Endodermal cell (in vitro differentiated cells): ENCODE measurements at regions not wholly inside any gene's neighbourhood (a gene's known extent, or its start where the extent isn't known, plus 50 kb on each side); places are given as distances from the start of the nearest gene placed in this dataset.

ENCODE experiments used
- DNase-seq: peaks from one replicate; pipeline ENCODE4 v3.0.0-alpha.2; 2017
- H3K27ac ChIP-seq: 2 replicates; pipeline ENCODE4 v1.5.1; 2013; ENCODE audit warnings: mild to moderate bottlenecking, low read depth, low read length, moderate library complexity
- H3K27me3 ChIP-seq: 2 replicates; pipeline ENCODE4 v1.6.1; 2013; ENCODE audit warnings: mild to moderate bottlenecking, low read length, moderate library complexity; ENCODE audit not compliant: insufficient read depth, control insufficient read depth, poor library complexity, severe bottlenecking
- H3K36me3 ChIP-seq: 2 replicates; pipeline ENCODE4 v1.7.0; 2013; ENCODE audit warnings: mild to moderate bottlenecking, low read length, moderate library complexity; ENCODE audit not compliant: control insufficient read depth, insufficient read depth
- H3K4me1 ChIP-seq: one replicate; pipeline ENCODE4 v1.7.0; 2013; ENCODE audit warnings: low read length; ENCODE audit not compliant: control insufficient read depth, insufficient read depth
- H3K4me3 ChIP-seq: 2 replicates; pipeline ENCODE4 v1.5.1; 2013; ENCODE audit warnings: mild to moderate bottlenecking, low read length, moderate library complexity
- H3K9ac ChIP-seq: 2 replicates; pipeline ENCODE4 v1.6.1; 2013; ENCODE audit warnings: mild to moderate bottlenecking, low read length, moderate library complexity; ENCODE audit not compliant: poor library complexity, severe bottlenecking; ENCODE audit errors: extremely low read depth
- H3K9me3 ChIP-seq: 2 replicates; pipeline ENCODE4 v1.6.1; 2013; ENCODE audit warnings: mild to moderate bottlenecking, low read length, moderate library complexity; ENCODE audit not compliant: control insufficient read depth
- H3K27ac Mint-ChIP-seq: 2 replicates; pipeline ENCODE4 v1.8.0; 2020; ENCODE audit warnings: mixed read lengths
- H3K27me3 Mint-ChIP-seq: 2 replicates; pipeline ENCODE4 v1.8.0; 2021; ENCODE audit warnings: mild to moderate bottlenecking, mixed read lengths; ENCODE audit not compliant: insufficient read depth
- H3K36me3 Mint-ChIP-seq: 2 replicates; pipeline ENCODE4 v1.8.0; 2020; ENCODE audit warnings: low read depth, mixed read lengths
- H3K4me1 Mint-ChIP-seq: 2 replicates; pipeline ENCODE4 v1.8.0; 2020; ENCODE audit warnings: mixed read lengths
- H3K4me3 Mint-ChIP-seq: 2 replicates; pipeline ENCODE4 v1.8.0; 2020; ENCODE audit warnings: mild to moderate bottlenecking, moderate library complexity, mixed read lengths
- H3K9me3 Mint-ChIP-seq: 2 replicates; pipeline ENCODE4 v1.8.0; 2020; ENCODE audit warnings: mild to moderate bottlenecking, mixed read lengths
- WGBS, 2 experiments: methylation state at CpG; one replicate each; pipeline versions ENCODE4 v1.1.5 to v1.1.7; 2013; ENCODE audit warnings: missing lambda C conversion rate in 2 of 2, mixed read lengths in 1 of 2; ENCODE audit not compliant: insufficient coverage in 1 of 2, insufficient read length in 1 of 2; 5-methylcytosine and 5-hydroxymethylcytosine counted together
- TF ChIP-seq, protein P1 (sequence below): fragments of 200-600 bp; sonication (generic); conservative IDR thresholded peaks from 2 replicates; pipeline ENCODE4 v1.5.0; 2021; ENCODE audit warnings: antibody characterized with exemption, mild to moderate bottlenecking

DNA sequence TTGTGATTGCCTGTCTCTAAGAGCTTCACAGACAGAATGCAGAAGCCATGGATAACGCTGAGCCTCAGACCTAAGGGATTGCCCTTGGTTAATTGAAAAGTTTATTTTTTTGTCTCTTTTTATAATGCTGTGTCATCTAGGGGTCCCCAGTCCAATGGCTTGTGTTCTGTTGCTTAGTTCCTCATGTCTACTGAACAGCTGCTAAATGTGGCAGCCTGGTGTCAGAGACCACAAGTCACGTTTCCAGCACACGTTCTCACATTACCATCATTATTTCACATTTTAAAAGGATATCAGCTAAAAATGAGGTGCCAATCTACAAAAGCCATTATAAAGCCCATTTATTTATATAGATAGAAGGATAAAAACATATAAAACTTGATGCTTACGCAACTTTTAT lies 1362.0 kb downstream of the PCDH9 start:
- H3K27me3 ChIP-seq = peaks cover 24% of the 10 kb centered on the region
- TF ChIP-seq, protein P1, sequence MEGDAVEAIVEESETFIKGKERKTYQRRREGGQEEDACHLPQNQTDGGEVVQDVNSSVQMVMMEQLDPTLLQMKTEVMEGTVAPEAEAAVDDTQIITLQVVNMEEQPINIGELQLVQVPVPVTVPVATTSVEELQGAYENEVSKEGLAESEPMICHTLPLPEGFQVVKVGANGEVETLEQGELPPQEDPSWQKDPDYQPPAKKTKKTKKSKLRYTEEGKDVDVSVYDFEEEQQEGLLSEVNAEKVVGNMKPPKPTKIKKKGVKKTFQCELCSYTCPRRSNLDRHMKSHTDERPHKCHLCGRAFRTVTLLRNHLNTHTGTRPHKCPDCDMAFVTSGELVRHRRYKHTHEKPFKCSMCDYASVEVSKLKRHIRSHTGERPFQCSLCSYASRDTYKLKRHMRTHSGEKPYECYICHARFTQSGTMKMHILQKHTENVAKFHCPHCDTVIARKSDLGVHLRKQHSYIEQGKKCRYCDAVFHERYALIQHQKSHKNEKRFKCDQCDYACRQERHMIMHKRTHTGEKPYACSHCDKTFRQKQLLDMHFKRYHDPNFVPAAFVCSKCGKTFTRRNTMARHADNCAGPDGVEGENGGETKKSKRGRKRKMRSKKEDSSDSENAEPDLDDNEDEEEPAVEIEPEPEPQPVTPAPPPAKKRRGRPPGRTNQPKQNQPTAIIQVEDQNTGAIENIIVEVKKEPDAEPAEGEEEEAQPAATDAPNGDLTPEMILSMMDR = no peak
- no peak overlapping the region for H3K4me3 ChIP-seq
- H3K27me3 Mint-ChIP-seq = peaks cover 15% of the 10 kb centered on the region
- H3K27ac ChIP-seq = no peak overlapping the region
- no peaks in the 10 kb centered on the region for H3K9me3 ChIP-seq
- H3K27ac Mint-ChIP-seq = no peak overlapping the region
- H3K4me1 ChIP-seq = no peaks in the 10 kb centered on the region
- H3K4me3 Mint-ChIP-seq = no peak overlapping the region
- WGBS, 2 experiments = 98 to 100% methylated on average over 2 to 3 of the region's 4 CpGs
- DNase-seq = no peak
- H3K4me1 Mint-ChIP-seq = no peaks in the 10 kb centered on the region
- no peaks in the 10 kb centered on the region for H3K36me3 Mint-ChIP-seq
- H3K9ac ChIP-seq = no peak overlapping the region
- no peaks in the 10 kb centered on the region for H3K9me3 Mint-ChIP-seq
- H3K36me3 ChIP-seq = no peaks in the 10 kb centered on the region

DNA sequence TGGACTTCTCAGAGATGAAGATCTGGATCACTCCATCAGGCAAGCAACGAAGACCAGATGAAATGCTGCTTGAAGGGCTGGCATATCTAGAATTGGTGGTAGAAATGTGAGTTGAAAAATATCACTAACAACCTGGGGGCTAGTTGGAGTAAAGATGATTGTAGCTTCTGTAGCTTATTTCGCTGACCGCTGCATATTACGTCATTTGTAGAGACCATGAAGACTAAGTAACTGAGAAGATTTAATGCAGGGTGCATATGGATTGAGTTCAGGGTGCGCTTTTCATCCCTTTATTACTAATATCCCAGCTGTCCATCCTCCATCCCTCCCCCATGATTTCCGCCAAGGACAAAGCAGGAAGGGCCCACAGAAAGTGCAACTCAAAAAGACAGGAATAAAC lies 1364.0 kb downstream of the PCDH9 start:
- H3K9me3 Mint-ChIP-seq = no peaks in the 10 kb centered on the region
- H3K36me3 ChIP-seq = no peaks in the 10 kb centered on the region

DNA sequence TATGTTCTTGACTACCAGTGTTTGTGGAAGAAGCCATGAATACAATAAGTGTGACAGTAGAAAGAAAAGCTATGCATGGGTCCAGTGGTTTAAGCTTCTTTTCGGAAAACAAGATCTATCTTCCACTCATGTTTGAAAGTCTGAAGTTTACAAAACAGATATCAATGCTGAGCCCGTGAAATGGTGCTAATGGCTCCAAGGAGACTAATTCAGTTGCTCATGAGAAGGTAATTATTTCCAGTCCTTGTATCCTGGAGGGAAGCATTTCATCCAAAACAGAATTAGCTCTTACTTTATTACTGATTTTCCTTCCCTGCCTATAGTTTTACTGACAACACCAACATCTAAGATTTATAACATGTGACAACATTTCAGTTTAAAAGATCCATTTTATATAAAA lies 1364.9 kb downstream of the PCDH9 start:
- H3K9me3 Mint-ChIP-seq = no peaks in the 10 kb centered on the region
- Histone ChIP-seq H3K27me3 (peaks cover 34% of the 10 kb centered on the region), H3K36me3 (no peaks in the 10 kb centered on the region), H3K9me3 (no peaks in the 10 kb centered on the region), H3K9ac (no peak overlapping the region), H3K27ac (no peak overlapping the region), H3K4me3 (no peak overlapping the region), H3K4me1 (peaks cover 2% of the 10 kb centered on the region)
- TF ChIP-seq, protein P1 = no peak
- no peak overlapping the region for H3K27ac Mint-ChIP-seq
- H3K27me3 Mint-ChIP-seq = peaks cover 24% of the 10 kb centered on the region
- 98% methylated on average over 2 of the region's 2 CpGs; no CpG with 5 or more reads in 1 of the 2 experiments for WGBS, 2 experiments
- peaks cover 4% of the 10 kb centered on the region for H3K4me1 Mint-ChIP-seq
- H3K36me3 Mint-ChIP-seq = no peaks in the 10 kb centered on the region
- no peak overlapping the region for H3K4me3 Mint-ChIP-seq
- no peak for DNase-seq

More for the DNA sequence above, 1364.0 kb downstream of the PCDH9 start:
- H3K9me3 ChIP-seq = no peaks in the 10 kb centered on the region
- DNase-seq = no peak
- no peaks in the 10 kb centered on the region for H3K4me1 ChIP-seq
- no peak overlapping the region for H3K27ac ChIP-seq
- peaks cover 25% of the 10 kb centered on the region for H3K27me3 ChIP-seq
- TF ChIP-seq, protein P1 = no peak
- Mint-ChIP-seq H3K27ac (no peak overlapping the region), H3K4me1 (peaks cover 4% of the 10 kb centered on the region), H3K4me3 (no peak overlapping the region), H3K36me3 (no peaks in the 10 kb centered on the region), H3K27me3 (peaks cover 15% of the 10 kb centered on the region)
- WGBS, 2 experiments = 92% methylated on average over 2 to 6 of the region's 6 CpGs
- no peak overlapping the region for H3K4me3 ChIP-seq
- no peak overlapping the region for H3K9ac ChIP-seq
